ENCODE measurements at regions not wholly inside any gene's neighbourhood (a gene's known extent, or its start where the extent isn't known, plus 50 kb on each side); places are given as distances from the start of the nearest gene placed in this dataset.

GRCh38 chr11:116082256-116082655 is 578.0 kb upstream of the CADM1 start:
- no peak for ATAC-seq
- no peak for TF ChIP-seq TCF4 (CRISPR knock-in tag; IDR thresholded peaks at IDR 0.05; ENCODE audit: borderline replicate concordance)
- TF ChIP-seq ZNF8 (CRISPR knock-in tag; IDR thresholded peaks at IDR 0.05): no peak
- TF ChIP-seq ARNTL (CRISPR knock-in tag; IDR thresholded peaks at IDR 0.05; ENCODE audit: borderline replicate concordance, low read depth): no peak
- TF ChIP-seq RARB (CRISPR knock-in tag; IDR thresholded peaks at IDR 0.05): no peak
- TF ChIP-seq TOX (CRISPR knock-in tag; IDR thresholded peaks at IDR 0.05; ENCODE audit: borderline replicate concordance): no peak
- TF ChIP-seq ESRRG (CRISPR knock-in tag; IDR thresholded peaks at IDR 0.05): no peak
- TF ChIP-seq ZFP30 (CRISPR knock-in tag; IDR thresholded peaks at IDR 0.05): no peak
- TF ChIP-seq ZFP3 (CRISPR knock-in tag; IDR thresholded peaks at IDR 0.05): no peak
- no peak for TF ChIP-seq CSDC2 (CRISPR knock-in tag; IDR thresholded peaks at IDR 0.05)
- no peak for TF ChIP-seq GLIS3 (CRISPR knock-in tag; IDR thresholded peaks at IDR 0.05)
- TF ChIP-seq SNAI2 (CRISPR knock-in tag; IDR thresholded peaks at IDR 0.05): no peak
- no peak for TF ChIP-seq CREB5 (CRISPR knock-in tag; IDR thresholded peaks at IDR 0.05; ENCODE audit: low read depth)
- TF ChIP-seq PATZ1 (CRISPR knock-in tag; IDR thresholded peaks at IDR 0.05; ENCODE audit: borderline replicate concordance): no peak

- no peak for TF ChIP-seq ZC3H10 (CRISPR knock-in tag; IDR thresholded peaks at IDR 0.05)
- TF ChIP-seq CSDC2 (CRISPR knock-in tag; IDR thresholded peaks at IDR 0.05): no peak
- TF ChIP-seq SNAI2 (CRISPR knock-in tag; IDR thresholded peaks at IDR 0.05): no peak
- TF ChIP-seq OSR1 (CRISPR knock-in tag; IDR thresholded peaks at IDR 0.05): no peak
- no peak for TF ChIP-seq PPARA (CRISPR knock-in tag; IDR thresholded peaks at IDR 0.05; ENCODE audit: borderline replicate concordance)
- TF ChIP-seq PATZ1 (CRISPR knock-in tag; IDR thresholded peaks at IDR 0.05; ENCODE audit: borderline replicate concordance): no peak
- TF ChIP-seq TOX (CRISPR knock-in tag; IDR thresholded peaks at IDR 0.05; ENCODE audit: borderline replicate concordance): no peak
- TF ChIP-seq RARB (CRISPR knock-in tag; IDR thresholded peaks at IDR 0.05): no peak
- TF ChIP-seq CREB5 (CRISPR knock-in tag; IDR thresholded peaks at IDR 0.05; ENCODE audit: low read depth): no peak
- no peak for TF ChIP-seq ZNF8 (CRISPR knock-in tag; IDR thresholded peaks at IDR 0.05)
- TF ChIP-seq ZNF70 (CRISPR knock-in tag; IDR thresholded peaks at IDR 0.05): no peak
- no peak for TF ChIP-seq ARNTL (CRISPR knock-in tag; IDR thresholded peaks at IDR 0.05; ENCODE audit: borderline replicate concordance, low read depth)
- no peak for TF ChIP-seq POU6F1 (CRISPR knock-in tag; IDR thresholded peaks at IDR 0.05; ENCODE audit: borderline replicate concordance, low read depth)
- no peak for TF ChIP-seq BACH2 (CRISPR knock-in tag; IDR thresholded peaks at IDR 0.05; ENCODE audit: borderline replicate concordance)
- TF ChIP-seq ZFP3 (CRISPR knock-in tag; IDR thresholded peaks at IDR 0.05): no peak
- no peak for TF ChIP-seq TSHZ2 (CRISPR knock-in tag; IDR thresholded peaks at IDR 0.05)
- no peak for ATAC-seq
Measured at GRCh38 chr11:116079580-116079979, 575.4 kb upstream of the CADM1 start.
